SK-N-DZ (cell line): ENCODE measurements at regions not wholly inside any gene's neighbourhood (a gene's known extent, or its start where the extent isn't known, plus 50 kb on each side); places are given as distances from the start of the nearest gene placed in this dataset.

Experiments
- DNase-seq: peaks from one replicate; pipeline ENCODE4 v3.0.0-alpha.2; 2015; ENCODE audit warnings: low spot score

- no peak for DNase-seq
Observed at GRCh38 chr6:90818163-90818562, 231.3 kb upstream of the MAP3K7 start.

- DNase-seq = no peak
Observed at GRCh38 chr6:90816764-90817163, 229.9 kb upstream of the MAP3K7 start.

DNA sequence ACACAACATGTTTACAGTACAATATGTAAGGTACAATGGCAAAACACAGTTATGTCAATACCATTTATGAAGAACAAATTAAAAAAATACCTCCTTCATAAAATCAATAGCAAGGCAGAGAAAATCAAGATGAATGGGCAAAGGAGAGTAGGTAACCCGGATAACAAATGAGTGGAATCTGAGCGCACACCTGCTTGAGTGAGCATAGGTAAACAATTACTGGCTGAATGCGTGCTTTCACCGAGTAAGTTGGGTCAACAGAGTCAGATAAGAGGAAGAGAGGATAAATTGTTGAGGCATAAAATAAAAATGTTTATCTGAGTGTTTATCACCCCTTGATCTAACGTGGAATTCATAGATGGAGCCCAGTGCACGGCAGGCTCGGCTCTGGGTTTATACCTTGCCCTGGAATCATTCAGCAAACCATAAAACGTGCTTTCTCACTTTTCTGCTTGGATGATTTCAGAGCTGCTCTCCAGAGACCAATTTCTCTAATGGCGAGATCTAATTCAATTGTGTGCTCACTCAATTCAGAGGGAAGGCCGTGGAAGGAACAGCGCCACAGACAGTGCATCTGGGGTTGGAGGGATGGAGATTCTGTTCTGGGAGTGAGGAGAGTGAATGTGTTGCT is 224.8 kb upstream of the MAP3K7 start:
- peak; percentile 93 for DNase-seq

GRCh38 chr6:90809035-90809434 is 222.2 kb upstream of the MAP3K7 start:
- DNase-seq = no peak

- no peak for DNase-seq
Observed at GRCh38 chr6:90807791-90808701, 221.2 kb upstream of the MAP3K7 start.

GRCh38 chr6:90805619-90806155 is 218.8 kb upstream of the MAP3K7 start:
- no peak for DNase-seq

DNA sequence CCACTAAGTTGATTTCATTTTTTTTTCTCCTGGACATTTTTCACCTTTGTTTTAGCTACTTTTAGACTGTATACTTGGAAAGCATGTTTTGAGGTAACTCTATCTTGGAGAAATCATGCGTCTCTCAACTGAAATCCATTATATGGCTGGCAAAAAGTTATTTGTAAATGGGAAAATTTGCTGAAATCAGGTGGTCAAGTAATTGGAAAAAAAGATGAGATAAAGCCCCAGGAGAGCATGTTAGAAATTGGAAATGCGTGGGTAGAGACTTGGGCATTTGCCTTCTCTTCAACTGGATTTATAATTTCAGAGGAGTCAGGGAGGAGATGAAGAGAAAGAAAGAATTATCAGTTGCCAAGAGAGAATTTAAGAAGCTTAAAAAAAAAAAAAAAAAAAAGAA is 217.1 kb upstream of the MAP3K7 start:
- DNase-seq = no peak

DNA sequence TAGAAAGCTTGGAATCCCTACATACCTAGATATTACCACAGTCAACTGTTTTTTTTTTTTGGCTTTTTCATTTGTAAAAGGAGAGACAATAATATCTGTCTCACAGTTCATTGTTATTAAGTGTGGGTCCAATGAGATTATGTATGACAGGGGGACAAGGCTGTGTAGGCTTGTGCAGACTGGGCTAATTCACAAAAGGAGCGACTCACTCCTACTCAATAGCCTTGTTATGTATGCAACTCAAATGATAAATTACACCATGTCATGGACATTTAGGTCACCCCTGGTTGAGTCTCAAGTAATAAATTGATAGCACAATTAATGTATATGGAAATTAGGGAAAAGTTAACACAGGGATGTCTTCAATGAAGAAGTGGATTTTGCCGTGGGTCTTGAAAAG is 208.2 kb upstream of the MAP3K7 start:
- DNase-seq = no peak

GRCh38 chr6:90793771-90794170 is 206.9 kb upstream of the MAP3K7 start:
- DNase-seq = no peak

GRCh38 chr6:90790696-90791095 is 203.8 kb upstream of the MAP3K7 start:
- DNase-seq = no peak

DNA sequence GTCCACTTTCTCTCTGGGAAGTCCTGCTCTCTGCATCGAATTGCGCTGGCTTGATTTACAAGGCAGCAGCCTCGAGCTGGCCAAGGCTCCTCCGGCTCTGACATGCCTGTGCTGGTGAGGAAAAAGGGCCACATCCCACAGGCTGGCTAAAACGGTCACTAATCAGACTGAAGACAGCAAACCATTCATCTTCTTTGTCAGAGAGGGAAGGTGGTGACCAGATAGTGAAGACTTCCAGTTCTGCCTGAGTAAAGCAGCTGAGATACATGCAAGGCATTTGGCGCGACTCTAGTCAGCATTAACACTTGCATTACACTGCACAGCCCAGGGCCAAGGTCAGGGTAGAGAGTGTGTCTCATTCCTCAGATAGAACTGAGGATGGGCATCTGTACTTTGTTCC is 203.2 kb upstream of the MAP3K7 start:
- DNase-seq = no peak

GRCh38 chr6:90788781-90789180 is 201.9 kb upstream of the MAP3K7 start:
- no peak for DNase-seq

DNA sequence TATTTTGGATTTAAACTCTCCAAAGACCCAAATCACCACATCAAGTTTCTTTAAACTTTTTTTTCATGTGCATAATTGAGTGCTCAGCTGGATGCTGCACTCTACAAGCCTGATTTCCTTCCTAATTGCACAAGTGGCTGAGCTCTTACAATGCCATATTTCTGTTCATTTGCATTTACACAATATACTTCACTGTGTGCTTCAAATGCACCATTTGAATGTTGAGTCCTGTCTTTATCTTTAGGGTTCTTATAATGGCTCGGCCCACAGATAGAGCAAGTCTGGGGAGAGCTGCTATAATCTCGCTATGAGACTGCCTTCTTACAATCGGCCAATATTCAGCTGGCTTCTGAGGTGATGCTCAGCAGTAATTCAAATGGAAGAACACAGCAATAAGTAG is 200.6 kb upstream of the MAP3K7 start:
- DNase-seq = no peak

DNA sequence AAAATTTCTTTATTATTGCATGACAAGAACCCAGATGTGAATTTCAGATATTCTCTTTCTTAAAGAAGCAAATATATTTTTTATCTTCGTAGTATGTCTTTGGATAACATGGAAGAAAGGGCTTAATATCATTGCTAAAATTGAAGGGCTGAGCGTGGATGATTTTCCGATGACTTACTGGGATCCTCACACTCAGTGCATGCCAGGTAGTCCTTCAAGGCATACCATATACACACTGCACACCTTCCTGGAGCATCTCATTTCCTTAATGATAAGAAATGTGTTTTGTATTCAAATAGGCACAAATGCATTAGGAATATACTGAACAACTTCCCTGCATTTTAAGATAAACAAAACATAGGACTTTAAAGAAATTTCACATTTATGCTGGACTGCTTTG is 193.9 kb upstream of the MAP3K7 start:
- DNase-seq = no peak

- no peak for DNase-seq
Observed at GRCh38 chr6:90780141-90780540, 193.3 kb upstream of the MAP3K7 start.

GRCh38 chr6:90778417-90779203 is 191.7 kb upstream of the MAP3K7 start:
- DNase-seq = no peak

GRCh38 chr6:90770778-90771177 is 183.9 kb upstream of the MAP3K7 start:
- no peak for DNase-seq

DNA sequence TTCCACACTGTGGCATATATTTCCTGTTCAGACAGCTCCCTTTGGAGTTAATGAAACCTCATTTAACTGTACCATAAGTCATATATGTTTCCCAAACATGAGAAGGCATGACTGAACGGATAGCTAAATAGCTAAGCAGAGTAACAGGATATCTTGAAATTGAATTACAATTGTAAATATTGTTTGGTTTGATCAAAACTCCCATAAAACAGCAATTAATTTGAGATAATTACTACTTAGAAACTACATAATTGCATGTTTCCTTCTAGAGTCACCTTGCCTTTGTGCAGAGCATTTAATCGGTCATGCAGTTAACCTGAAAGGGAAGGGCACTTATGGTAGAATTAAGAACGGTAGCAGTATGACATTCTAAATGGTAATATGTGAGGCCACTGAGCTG is 179.0 kb upstream of the MAP3K7 start:
- DNase-seq = no peak

GRCh38 chr6:90765491-90765890 is 178.6 kb upstream of the MAP3K7 start:
- DNase-seq = no peak

- no peak for DNase-seq
Observed at GRCh38 chr6:90764001-90764400, 177.1 kb upstream of the MAP3K7 start.

- DNase-seq = no peak
Observed at GRCh38 chr6:90759664-90760063, 172.8 kb upstream of the MAP3K7 start.

DNA sequence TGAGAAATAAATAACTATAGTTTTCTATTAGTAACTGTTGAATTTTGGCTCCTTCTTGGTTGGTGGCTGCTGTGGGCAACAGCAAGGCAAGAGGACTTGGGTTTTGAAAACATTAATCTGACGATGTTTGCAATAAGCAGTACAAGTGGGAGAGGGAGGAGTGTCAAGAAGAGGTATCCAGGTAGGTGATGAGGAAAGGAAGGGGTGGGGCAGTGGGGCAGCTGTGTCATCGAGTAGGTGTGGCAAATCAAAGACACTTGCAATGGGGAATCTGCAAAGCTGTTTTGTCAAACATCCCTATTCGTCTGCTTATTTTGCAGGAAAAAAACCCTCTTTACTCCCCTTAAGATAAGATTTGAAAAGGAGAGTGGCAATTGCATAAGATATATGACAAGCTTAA is 171.9 kb upstream of the MAP3K7 start:
- no peak for DNase-seq
